DND-41 (cell line): ENCODE measurements at regions not wholly inside any gene's neighbourhood (a gene's known extent, or its start where the extent isn't known, plus 50 kb on each side); places are given as distances from the start of the nearest gene placed in this dataset.

ENCODE experiments used
- ATAC-seq: fragments of 200-7000 bp; cut with Tn5 transposase; 3 replicates; pipeline ENCODE4 v1.9.1; 2021; ENCODE audit warnings: low read depth; ENCODE audit not compliant: insufficient read depth
- DNase-seq: peaks from one replicate; pipeline ENCODE4 v3.0.0-alpha.2; 2020
- H2AFZ ChIP-seq: 2 replicates; pipeline ENCODE4 v1.6.0; 2012; ENCODE audit warnings: low read depth, low read length
- H3K27ac ChIP-seq: 2 replicates; pipeline ENCODE4 v1.5.1; 2012; ENCODE audit warnings: low read length, inconsistent platforms
- H3K27me3 ChIP-seq: fragments of 200-600 bp; sonication (generic); 2 replicates; pipeline ENCODE4 v1.6.0; 2012; ENCODE audit warnings: low read length, mild to moderate bottlenecking, inconsistent platforms; ENCODE audit not compliant: insufficient read depth, poor library complexity
- H3K36me3 ChIP-seq: 2 replicates; pipeline ENCODE4 v1.5.1; 2012; ENCODE audit warnings: low read length, inconsistent platforms; ENCODE audit not compliant: insufficient read depth
- H3K4me1 ChIP-seq: 2 replicates; pipeline ENCODE4 v1.5.1; 2012; ENCODE audit warnings: mild to moderate bottlenecking, low read length; ENCODE audit not compliant: insufficient read depth
- H3K4me2 ChIP-seq: 2 replicates; pipeline ENCODE4 v1.6.0; 2012; ENCODE audit warnings: mild to moderate bottlenecking, moderate library complexity, low read length, inconsistent platforms; ENCODE audit not compliant: insufficient read depth
- H3K4me3 ChIP-seq, 2 experiments: fragments of 200-600 bp in 1 of 2; shearing (Covaris generic) in 1 of 2; 2 replicates each; pipeline ENCODE4 v1.5.1; 2012 to 2016; ENCODE audit warnings: inconsistent platforms in 2 of 2, low read length in 2 of 2, mild to moderate bottlenecking in 2 of 2, low read depth in 1 of 2, moderate library complexity in 1 of 2
- H3K79me2 ChIP-seq: 2 replicates; pipeline ENCODE4 v1.6.0; 2012; ENCODE audit warnings: low read length, inconsistent platforms; ENCODE audit not compliant: insufficient read depth
- H3K9ac ChIP-seq: 2 replicates; pipeline ENCODE4 v1.6.0; 2012; ENCODE audit warnings: low read depth, mild to moderate bottlenecking, inconsistent platforms, low read length, moderate library complexity
- H3K9me3 ChIP-seq: 2 replicates; pipeline ENCODE4 v1.5.1; 2012; ENCODE audit warnings: low read length, moderate library complexity, mild to moderate bottlenecking, inconsistent platforms; ENCODE audit not compliant: insufficient read depth, severe bottlenecking
- H4K20me1 ChIP-seq: 2 replicates; pipeline ENCODE4 v1.6.0; 2012; ENCODE audit warnings: low read length; ENCODE audit not compliant: insufficient read depth
- EZH2 ChIP-seq: IDR thresholded peaks from 3 replicates; pipeline ENCODE4 v1.6.1; 2012; ENCODE audit warnings: borderline replicate concordance, low read depth, mild to moderate bottlenecking, moderate library complexity, low read length, inconsistent platforms; ENCODE audit not compliant: severe bottlenecking
- TF ChIP-seq, protein P1 (sequence below): IDR thresholded peaks from 2 replicates; pipeline ENCODE4 v1.5.1; 2012; ENCODE audit warnings: borderline replicate concordance, low read length, moderate library complexity, mild to moderate bottlenecking; ENCODE audit not compliant: poor library complexity, severe bottlenecking; ENCODE audit errors: extremely low read depth

DNA sequence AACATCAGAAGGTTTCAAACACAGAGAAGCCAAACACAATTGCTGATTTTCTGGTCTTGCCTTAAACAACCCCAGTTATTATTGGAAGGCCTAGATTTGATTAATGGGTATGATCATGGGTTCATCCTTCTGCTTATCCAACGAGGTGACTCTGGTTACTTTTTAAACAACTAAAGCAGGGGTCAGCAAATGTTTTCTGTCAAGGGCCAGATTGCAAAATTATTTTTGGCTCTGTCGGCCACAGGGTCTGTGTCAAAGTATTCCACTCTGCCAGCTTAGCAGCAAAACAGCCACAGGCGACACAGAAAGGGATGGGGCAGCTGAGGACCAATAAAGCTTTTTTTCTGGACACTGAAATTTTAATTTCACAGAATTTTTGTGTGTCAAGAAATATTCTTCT lies 249.1 kb upstream of the STS start:
- H3K27me3 ChIP-seq, result no peaks in the 10 kb centered on the region

DNA sequence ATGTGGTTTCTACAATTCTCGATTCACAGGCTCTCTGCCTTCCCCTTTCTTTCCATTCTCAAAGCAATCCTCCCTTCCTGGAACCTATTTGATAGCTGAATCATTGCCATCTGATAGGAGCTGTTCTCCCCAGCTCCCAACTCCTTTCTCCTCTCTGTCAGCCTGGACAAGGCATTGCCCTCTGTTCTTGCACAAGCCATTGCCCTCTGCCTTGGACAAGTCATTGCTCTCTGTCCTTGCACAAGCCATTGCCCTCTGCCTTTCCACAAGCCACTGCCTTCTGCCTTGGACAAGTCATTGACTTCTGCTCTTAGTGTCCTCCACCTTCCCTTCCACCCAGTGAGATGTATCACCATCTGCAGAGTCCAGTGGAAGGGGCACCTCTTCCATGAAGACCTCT lies 256.1 kb upstream of the STS start:
- ATAC-seq (no peak), DNase-seq (no peak)
- H3K27ac ChIP-seq, result no peak overlapping the region
- H2AFZ ChIP-seq, result no peak overlapping the region
- H3K4me1 ChIP-seq, result 0 out of 2 replicates have a peak, but pooled peaks cover 4% of the 10 kb centered on the region
- no peaks in the 10 kb centered on the region for H3K79me2 ChIP-seq
- H3K27me3 ChIP-seq, result no peaks in the 10 kb centered on the region
- peaks cover 6% of the 10 kb centered on the region for H3K9me3 ChIP-seq
- no peaks in the 10 kb centered on the region for H4K20me1 ChIP-seq
- no peak overlapping the region for H3K4me3 ChIP-seq
- no peaks in the 10 kb centered on the region for H3K36me3 ChIP-seq
- no peak overlapping the region for H3K4me2 ChIP-seq
- TF ChIP-seq, protein P1, sequence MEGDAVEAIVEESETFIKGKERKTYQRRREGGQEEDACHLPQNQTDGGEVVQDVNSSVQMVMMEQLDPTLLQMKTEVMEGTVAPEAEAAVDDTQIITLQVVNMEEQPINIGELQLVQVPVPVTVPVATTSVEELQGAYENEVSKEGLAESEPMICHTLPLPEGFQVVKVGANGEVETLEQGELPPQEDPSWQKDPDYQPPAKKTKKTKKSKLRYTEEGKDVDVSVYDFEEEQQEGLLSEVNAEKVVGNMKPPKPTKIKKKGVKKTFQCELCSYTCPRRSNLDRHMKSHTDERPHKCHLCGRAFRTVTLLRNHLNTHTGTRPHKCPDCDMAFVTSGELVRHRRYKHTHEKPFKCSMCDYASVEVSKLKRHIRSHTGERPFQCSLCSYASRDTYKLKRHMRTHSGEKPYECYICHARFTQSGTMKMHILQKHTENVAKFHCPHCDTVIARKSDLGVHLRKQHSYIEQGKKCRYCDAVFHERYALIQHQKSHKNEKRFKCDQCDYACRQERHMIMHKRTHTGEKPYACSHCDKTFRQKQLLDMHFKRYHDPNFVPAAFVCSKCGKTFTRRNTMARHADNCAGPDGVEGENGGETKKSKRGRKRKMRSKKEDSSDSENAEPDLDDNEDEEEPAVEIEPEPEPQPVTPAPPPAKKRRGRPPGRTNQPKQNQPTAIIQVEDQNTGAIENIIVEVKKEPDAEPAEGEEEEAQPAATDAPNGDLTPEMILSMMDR, result no peak
- TF ChIP-seq EZH2, result no peak
- no peak overlapping the region for H3K9ac ChIP-seq

More for the DNA sequence above, 249.1 kb upstream of the STS start:
- Histone ChIP-seq H3K9me3 (no peaks in the 10 kb centered on the region), H2AFZ (no peak overlapping the region), H3K36me3 (no peaks in the 10 kb centered on the region), H3K4me2 (no peak overlapping the region), H3K4me3 (no peak overlapping the region), H3K79me2 (no peaks in the 10 kb centered on the region), H3K9ac (no peak overlapping the region), H3K27ac (no peak overlapping the region; the same call in 1 of the 2 replicates), H3K4me1 (peaks cover 28% of the 10 kb centered on the region), H4K20me1 (no peaks in the 10 kb centered on the region)
- DNase-seq, result no peak
- no peak for TF ChIP-seq EZH2
- TF ChIP-seq, protein P1, result no peak
- no peak for ATAC-seq

DNA sequence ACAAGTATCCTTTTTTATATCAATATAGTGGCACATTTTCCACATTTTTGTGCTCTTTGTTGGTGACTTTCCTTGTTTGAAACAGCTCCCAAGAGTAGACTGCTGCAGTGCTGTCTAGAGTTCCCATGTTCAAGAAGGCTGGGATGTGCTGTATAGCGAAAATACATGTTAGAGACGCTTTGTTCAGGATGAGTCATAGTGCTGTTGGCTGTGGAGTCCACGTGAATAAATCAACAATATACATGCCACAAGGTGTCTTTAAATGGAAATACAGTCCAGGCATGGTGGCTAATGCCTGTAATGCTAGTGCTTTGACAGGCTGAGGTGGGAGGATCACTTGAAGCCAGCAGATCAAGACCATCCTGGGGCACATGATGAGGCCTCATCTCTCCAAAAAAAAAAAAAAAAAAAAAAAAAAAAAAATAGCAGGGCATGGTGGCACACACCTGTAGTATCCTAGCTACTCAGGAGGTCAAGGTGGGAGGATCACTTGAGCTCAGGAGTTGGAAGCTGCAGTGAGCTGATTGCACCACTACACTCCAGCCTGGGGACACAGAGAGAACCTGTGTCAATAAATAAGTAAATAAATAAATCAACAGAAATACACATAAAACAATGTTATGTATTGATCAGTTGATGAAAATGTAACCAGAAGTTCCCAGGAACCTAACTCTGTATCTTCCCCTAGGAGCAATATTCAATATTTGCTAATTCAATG lies 256.8 kb upstream of the STS start:
- no peak for ATAC-seq
- Histone ChIP-seq H3K4me2 (no peak overlapping the region), H2AFZ (no peak overlapping the region), H3K36me3 (no peaks in the 10 kb centered on the region), H3K79me2 (no peaks in the 10 kb centered on the region), H4K20me1 (no peaks in the 10 kb centered on the region), H3K4me3 (no peak overlapping the region), H3K9me3 (peaks cover 6% of the 10 kb centered on the region), H3K27me3 (no peaks in the 10 kb centered on the region), H3K4me1 (0 out of 2 replicates have a peak, but pooled peaks cover 4% of the 10 kb centered on the region), H3K27ac (no peak overlapping the region), H3K9ac (no peak overlapping the region)
- no peak for DNase-seq
- TF ChIP-seq, protein P1, result no peak
- no peak for TF ChIP-seq EZH2
